ENCODE measurements at regions not wholly inside any gene's neighbourhood (a gene's known extent, or its start where the extent isn't known, plus 50 kb on each side); places are given as distances from the start of the nearest gene placed in this dataset.

DNA sequence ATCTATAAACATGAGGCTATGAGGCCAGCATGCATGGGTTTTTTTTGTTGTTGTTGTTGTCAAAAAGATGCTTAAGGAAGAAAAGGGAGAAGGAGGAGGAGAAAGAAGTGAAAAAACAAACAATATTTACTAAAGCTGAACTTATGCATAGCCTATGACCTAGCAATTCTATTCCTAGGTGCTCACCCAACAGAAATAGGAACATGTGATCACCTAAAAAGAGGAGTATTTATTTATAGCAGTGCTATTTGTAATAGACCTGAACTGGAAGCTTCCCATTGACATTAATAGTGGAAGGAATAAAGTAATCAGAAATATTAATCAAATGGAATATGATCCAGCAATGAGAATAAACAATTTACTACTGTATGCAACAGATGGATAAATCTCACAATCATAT, 156.5 kb upstream of the OLIG3 start:
- TF ChIP-seq, protein P1, sequence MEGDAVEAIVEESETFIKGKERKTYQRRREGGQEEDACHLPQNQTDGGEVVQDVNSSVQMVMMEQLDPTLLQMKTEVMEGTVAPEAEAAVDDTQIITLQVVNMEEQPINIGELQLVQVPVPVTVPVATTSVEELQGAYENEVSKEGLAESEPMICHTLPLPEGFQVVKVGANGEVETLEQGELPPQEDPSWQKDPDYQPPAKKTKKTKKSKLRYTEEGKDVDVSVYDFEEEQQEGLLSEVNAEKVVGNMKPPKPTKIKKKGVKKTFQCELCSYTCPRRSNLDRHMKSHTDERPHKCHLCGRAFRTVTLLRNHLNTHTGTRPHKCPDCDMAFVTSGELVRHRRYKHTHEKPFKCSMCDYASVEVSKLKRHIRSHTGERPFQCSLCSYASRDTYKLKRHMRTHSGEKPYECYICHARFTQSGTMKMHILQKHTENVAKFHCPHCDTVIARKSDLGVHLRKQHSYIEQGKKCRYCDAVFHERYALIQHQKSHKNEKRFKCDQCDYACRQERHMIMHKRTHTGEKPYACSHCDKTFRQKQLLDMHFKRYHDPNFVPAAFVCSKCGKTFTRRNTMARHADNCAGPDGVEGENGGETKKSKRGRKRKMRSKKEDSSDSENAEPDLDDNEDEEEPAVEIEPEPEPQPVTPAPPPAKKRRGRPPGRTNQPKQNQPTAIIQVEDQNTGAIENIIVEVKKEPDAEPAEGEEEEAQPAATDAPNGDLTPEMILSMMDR (IDR thresholded peaks at IDR 0.05): no peak
- TF ChIP-seq POLR2A (IDR thresholded peaks at IDR 0.05): no peak

Data from vagina (tissue), 2 donors.